KMS-11 (cell line): ENCODE measurements at regions not wholly inside any gene's neighbourhood (a gene's known extent, or its start where the extent isn't known, plus 50 kb on each side); places are given as distances from the start of the nearest gene placed in this dataset.

Experiments
- H2AFZ ChIP-seq: fragments of 200-600 bp; sonication (generic); 2 replicates; pipeline ENCODE4 v1.6.1; 2016; ENCODE audit warnings: antibody characterized with exemption, mixed run types, low read depth
- H3K27ac ChIP-seq: fragments of 200-600 bp; sonication (generic); 2 replicates; pipeline ENCODE4 v1.6.1; 2016; ENCODE audit warnings: mild to moderate bottlenecking, mixed run types
- H3K27me3 ChIP-seq: fragments of 200-600 bp; sonication (generic); 2 replicates; pipeline ENCODE4 v1.6.1; 2017; ENCODE audit warnings: mild to moderate bottlenecking, low read depth, mixed run types, moderate library complexity; ENCODE audit not compliant: insufficient read depth
- H3K36me3 ChIP-seq: fragments of 200-600 bp; sonication (generic); 2 replicates; pipeline ENCODE4 v1.6.1; 2017; ENCODE audit warnings: mild to moderate bottlenecking, mixed run types; ENCODE audit not compliant: insufficient read depth
- H3K4me1 ChIP-seq: fragments of 200-600 bp; sonication (generic); 2 replicates; pipeline ENCODE4 v1.6.1; 2016; ENCODE audit warnings: mild to moderate bottlenecking, low read depth, mixed run types; ENCODE audit not compliant: poor library complexity, severe bottlenecking
- H3K4me2 ChIP-seq: fragments of 200-600 bp; sonication (generic); 2 replicates; pipeline ENCODE4 v1.7.0; 2016; ENCODE audit warnings: mild to moderate bottlenecking, mixed run types
- H3K4me3 ChIP-seq: fragments of 200-600 bp; sonication (generic); IDR thresholded peaks from 2 replicates; pipeline ENCODE4 v1.6.1; 2017; ENCODE audit warnings: low read depth, low read length, mixed read lengths; ENCODE audit not compliant: insufficient read depth
- H3K79me2 ChIP-seq: fragments of 200-600 bp; sonication (generic); 2 replicates; pipeline ENCODE4 v1.6.1; 2016; ENCODE audit warnings: low read depth, mixed run types; ENCODE audit not compliant: insufficient read depth
- H3K9ac ChIP-seq: fragments of 200-600 bp; sonication (generic); 2 replicates; pipeline ENCODE4 v1.6.1; 2016; ENCODE audit warnings: mild to moderate bottlenecking, mixed run types
- H4K20me1 ChIP-seq: fragments of 200-600 bp; sonication (generic); 2 replicates; pipeline ENCODE4 v1.6.1; 2016; ENCODE audit warnings: mild to moderate bottlenecking, mixed run types; ENCODE audit not compliant: insufficient read depth
- CTCF ChIP-seq: fragments of 200-600 bp; sonication (generic); conservative IDR thresholded peaks from 2 replicates; pipeline ENCODE4 v1.6.1; 2017; ENCODE audit warnings: low read depth, mild to moderate bottlenecking, antibody characterized with exemption, low read length, moderate library complexity, mixed read lengths

GRCh38 chr2:234406085-234406484, 90.8 kb downstream of the ARL4C start:
- H3K4me2 ChIP-seq, result no peak overlapping the region
- H3K36me3 ChIP-seq, result no peaks in the 10 kb centered on the region
- no peaks in the 10 kb centered on the region for H3K27me3 ChIP-seq
- H3K27ac ChIP-seq, result no peak overlapping the region
- H3K9ac ChIP-seq, result no peak overlapping the region
- TF ChIP-seq CTCF, result no peak
- H4K20me1 ChIP-seq, result no peaks in the 10 kb centered on the region
- no peak overlapping the region for H3K4me3 ChIP-seq
- H2AFZ ChIP-seq, result no peak overlapping the region
- no peaks in the 10 kb centered on the region for H3K4me1 ChIP-seq
- no peaks in the 10 kb centered on the region for H3K79me2 ChIP-seq

DNA sequence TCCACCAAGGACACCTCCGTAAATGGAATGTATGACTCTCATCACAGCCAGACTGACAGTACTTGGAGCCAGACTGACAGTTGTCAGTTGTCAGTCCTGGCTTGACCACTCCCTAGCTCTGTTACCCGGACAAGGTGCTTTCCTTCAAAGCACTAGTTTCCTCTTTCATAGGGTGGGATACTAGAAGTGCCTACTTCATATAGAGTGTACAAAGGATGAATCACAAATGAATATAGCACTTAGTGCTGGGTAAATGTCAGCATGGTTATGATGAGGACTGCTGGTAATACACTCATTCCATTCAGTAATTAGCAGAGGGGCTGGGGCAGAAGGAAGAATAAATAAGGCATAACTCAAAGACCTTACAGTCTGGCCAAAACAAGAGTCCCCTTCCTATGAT, 91.4 kb downstream of the ARL4C start:
- no peak for TF ChIP-seq CTCF
- H3K4me1 ChIP-seq, result no peaks in the 10 kb centered on the region
- no peaks in the 10 kb centered on the region for H4K20me1 ChIP-seq
- H3K4me2 ChIP-seq, result no peak overlapping the region
- no peaks in the 10 kb centered on the region for H3K27me3 ChIP-seq
- H3K4me3 ChIP-seq, result no peak overlapping the region
- H3K9ac ChIP-seq, result no peak overlapping the region
- no peaks in the 10 kb centered on the region for H3K36me3 ChIP-seq
- H3K79me2 ChIP-seq, result no peaks in the 10 kb centered on the region
- no peak overlapping the region for H3K27ac ChIP-seq
- no peak overlapping the region for H2AFZ ChIP-seq

- no peaks in the 10 kb centered on the region for H3K36me3 ChIP-seq
- no peak for TF ChIP-seq CTCF
Measured at GRCh38 chr2:234404957-234405356, 91.9 kb downstream of the ARL4C start.

GRCh38 chr2:234403751-234404150, 93.1 kb downstream of the ARL4C start:
- H2AFZ ChIP-seq, result no peak overlapping the region
- H3K36me3 ChIP-seq, result no peaks in the 10 kb centered on the region
- no peak overlapping the region for H3K4me2 ChIP-seq
- H3K79me2 ChIP-seq, result no peaks in the 10 kb centered on the region
- no peak overlapping the region for H3K9ac ChIP-seq
- TF ChIP-seq CTCF, result no peak
- no peaks in the 10 kb centered on the region for H3K4me1 ChIP-seq
- no peaks in the 10 kb centered on the region for H3K27me3 ChIP-seq
- no peak overlapping the region for H3K4me3 ChIP-seq
- H4K20me1 ChIP-seq, result no peaks in the 10 kb centered on the region
- H3K27ac ChIP-seq, result no peak overlapping the region

More at GRCh38 chr2:234404957-234405356, 91.9 kb downstream of the ARL4C start:
- Histone ChIP-seq H3K4me2 (no peak overlapping the region), H3K9ac (no peak overlapping the region), H3K27ac (no peak overlapping the region), H3K4me3 (no peak overlapping the region), H2AFZ (no peak overlapping the region), H3K27me3 (no peaks in the 10 kb centered on the region), H3K79me2 (no peaks in the 10 kb centered on the region), H4K20me1 (no peaks in the 10 kb centered on the region), H3K4me1 (no peaks in the 10 kb centered on the region)

- H3K36me3 ChIP-seq, result no peaks in the 10 kb centered on the region
- H3K4me1 ChIP-seq, result no peaks in the 10 kb centered on the region
- no peak overlapping the region for H3K4me3 ChIP-seq
- H3K79me2 ChIP-seq, result no peaks in the 10 kb centered on the region
- no peak overlapping the region for H3K4me2 ChIP-seq
- H4K20me1 ChIP-seq, result no peaks in the 10 kb centered on the region
- TF ChIP-seq CTCF, result no peak
- H3K9ac ChIP-seq, result no peak overlapping the region
- H2AFZ ChIP-seq, result no peak overlapping the region
- H3K27me3 ChIP-seq, result no peaks in the 10 kb centered on the region
- no peak overlapping the region for H3K27ac ChIP-seq
Measured at GRCh38 chr2:234403074-234403473, 93.8 kb downstream of the ARL4C start.
